DND-41 (cell line): ENCODE measurements at regions not wholly inside any gene's neighbourhood (a gene's known extent, or its start where the extent isn't known, plus 50 kb on each side); places are given as distances from the start of the nearest gene placed in this dataset.

Experiments
- ATAC-seq: fragments of 200-7000 bp; cut with Tn5 transposase; 3 replicates; pipeline ENCODE4 v1.9.1; 2021; ENCODE audit warnings: low read depth; ENCODE audit not compliant: insufficient read depth
- DNase-seq: peaks from one replicate; pipeline ENCODE4 v3.0.0-alpha.2; 2020
- H2AFZ ChIP-seq: 2 replicates; pipeline ENCODE4 v1.6.0; 2012; ENCODE audit warnings: low read depth, low read length
- H3K27ac ChIP-seq: 2 replicates; pipeline ENCODE4 v1.5.1; 2012; ENCODE audit warnings: low read length, inconsistent platforms
- H3K27me3 ChIP-seq: fragments of 200-600 bp; sonication (generic); 2 replicates; pipeline ENCODE4 v1.6.0; 2012; ENCODE audit warnings: low read length, mild to moderate bottlenecking, inconsistent platforms; ENCODE audit not compliant: insufficient read depth, poor library complexity
- H3K36me3 ChIP-seq: 2 replicates; pipeline ENCODE4 v1.5.1; 2012; ENCODE audit warnings: low read length, inconsistent platforms; ENCODE audit not compliant: insufficient read depth
- H3K4me1 ChIP-seq: 2 replicates; pipeline ENCODE4 v1.5.1; 2012; ENCODE audit warnings: mild to moderate bottlenecking, low read length; ENCODE audit not compliant: insufficient read depth
- H3K4me2 ChIP-seq: 2 replicates; pipeline ENCODE4 v1.6.0; 2012; ENCODE audit warnings: mild to moderate bottlenecking, moderate library complexity, low read length, inconsistent platforms; ENCODE audit not compliant: insufficient read depth
- H3K4me3 ChIP-seq, 2 experiments: fragments of 200-600 bp in 1 of 2; shearing (Covaris generic) in 1 of 2; 2 replicates each; pipeline ENCODE4 v1.5.1; 2012 to 2016; ENCODE audit warnings: inconsistent platforms in 2 of 2, low read length in 2 of 2, mild to moderate bottlenecking in 2 of 2, low read depth in 1 of 2, moderate library complexity in 1 of 2
- H3K79me2 ChIP-seq: 2 replicates; pipeline ENCODE4 v1.6.0; 2012; ENCODE audit warnings: low read length, inconsistent platforms; ENCODE audit not compliant: insufficient read depth
- H3K9ac ChIP-seq: 2 replicates; pipeline ENCODE4 v1.6.0; 2012; ENCODE audit warnings: low read depth, mild to moderate bottlenecking, inconsistent platforms, low read length, moderate library complexity
- H3K9me3 ChIP-seq: 2 replicates; pipeline ENCODE4 v1.5.1; 2012; ENCODE audit warnings: low read length, moderate library complexity, mild to moderate bottlenecking, inconsistent platforms; ENCODE audit not compliant: insufficient read depth, severe bottlenecking
- H4K20me1 ChIP-seq: 2 replicates; pipeline ENCODE4 v1.6.0; 2012; ENCODE audit warnings: low read length; ENCODE audit not compliant: insufficient read depth
- CTCF ChIP-seq: IDR thresholded peaks from 2 replicates; pipeline ENCODE4 v1.5.1; 2012; ENCODE audit warnings: borderline replicate concordance, low read length, moderate library complexity, mild to moderate bottlenecking; ENCODE audit not compliant: poor library complexity, severe bottlenecking; ENCODE audit errors: extremely low read depth
- EZH2 ChIP-seq: IDR thresholded peaks from 3 replicates; pipeline ENCODE4 v1.6.1; 2012; ENCODE audit warnings: borderline replicate concordance, low read depth, mild to moderate bottlenecking, moderate library complexity, low read length, inconsistent platforms; ENCODE audit not compliant: severe bottlenecking

- Histone ChIP-seq H3K4me2 (no peak overlapping the region), H3K9me3 (no peaks in the 10 kb centered on the region), H3K4me1 (no peaks in the 10 kb centered on the region), H3K36me3 (no peaks in the 10 kb centered on the region), H3K27ac (no peak overlapping the region), H3K79me2 (no peaks in the 10 kb centered on the region), H2AFZ (no peak overlapping the region), H3K27me3 (no peaks in the 10 kb centered on the region), H4K20me1 (no peaks in the 10 kb centered on the region), H3K4me3 (no peak overlapping the region), H3K9ac (no peak overlapping the region)
- no peak for TF ChIP-seq EZH2
- no peak for TF ChIP-seq CTCF
- no peak for ATAC-seq
- DNase-seq, result no peak
These were observed 295.7 kb downstream of the FZD1 start for GRCh38 chr7:91559947-91560346.

GRCh38 chr7:91564101-91564500, 299.9 kb downstream of the FZD1 start:
- Histone ChIP-seq H4K20me1 (no peaks in the 10 kb centered on the region), H3K4me3 (no peak overlapping the region), H2AFZ (no peak overlapping the region), H3K27ac (no peak overlapping the region), H3K79me2 (no peaks in the 10 kb centered on the region), H3K27me3 (no peaks in the 10 kb centered on the region), H3K4me2 (no peak overlapping the region), H3K4me1 (no peaks in the 10 kb centered on the region), H3K36me3 (no peaks in the 10 kb centered on the region), H3K9ac (no peak overlapping the region), H3K9me3 (no peaks in the 10 kb centered on the region)
- TF ChIP-seq EZH2 (no peak), CTCF (no peak)
- ATAC-seq, result no peak
- DNase-seq, result no peak

- H3K9me3 ChIP-seq, result no peaks in the 10 kb centered on the region
- no peak overlapping the region for H3K9ac ChIP-seq
- no peaks in the 10 kb centered on the region for H4K20me1 ChIP-seq
- TF ChIP-seq CTCF (no peak), EZH2 (no peak)
- H2AFZ ChIP-seq, result no peak overlapping the region
- H3K4me1 ChIP-seq, result no peaks in the 10 kb centered on the region
- no peak overlapping the region for H3K4me3 ChIP-seq
- no peak overlapping the region for H3K27ac ChIP-seq
- H3K27me3 ChIP-seq, result no peaks in the 10 kb centered on the region
- ATAC-seq, result no peak
- DNase-seq, result no peak
- H3K79me2 ChIP-seq, result no peaks in the 10 kb centered on the region
- no peak overlapping the region for H3K4me2 ChIP-seq
- H3K36me3 ChIP-seq, result no peaks in the 10 kb centered on the region
These were observed 300.3 kb downstream of the FZD1 start for GRCh38 chr7:91564541-91564940.
